Duodenal mucosa (tissue), 2 donors: ENCODE measurements at regions not wholly inside any gene's neighbourhood (a gene's known extent, or its start where the extent isn't known, plus 50 kb on each side); places are given as distances from the start of the nearest gene placed in this dataset.

Experiments used
- H3K27ac ChIP-seq: one replicate; pipeline ENCODE4 v1.7.0; 2013; ENCODE audit warnings: low read depth, low read length
- H3K27me3 ChIP-seq, 2 donors: one replicate each; pipeline ENCODE4 v1.7.0; 2013; ENCODE audit warnings: low read length in 2 of 2, control low read depth in 1 of 2; ENCODE audit not compliant: insufficient read depth in 2 of 2, control insufficient read depth in 1 of 2
- H3K36me3 ChIP-seq, 2 donors: one replicate each; pipeline ENCODE4 v1.7.0; 2013; ENCODE audit warnings: low read length in 2 of 2, control low read depth in 1 of 2; ENCODE audit not compliant: insufficient read depth in 2 of 2, control insufficient read depth in 1 of 2
- H3K4me1 ChIP-seq, 2 donors: one replicate each; pipeline ENCODE4 v1.7.0; 2013; ENCODE audit warnings: low read length in 2 of 2, control low read depth in 1 of 2; ENCODE audit not compliant: insufficient read depth in 2 of 2, control insufficient read depth in 1 of 2
- H3K4me3 ChIP-seq, 2 donors: one replicate each; pipeline ENCODE4 v1.7.0; 2013; ENCODE audit warnings: low read length in 2 of 2, low read depth in 1 of 2
- H3K9ac ChIP-seq, 2 donors: one replicate each; pipeline ENCODE4 v1.7.0; 2013; ENCODE audit warnings: low read length in 2 of 2, low read depth in 1 of 2
- H3K9me3 ChIP-seq, 2 donors: one replicate each; pipeline ENCODE4 v1.7.0; 2013; ENCODE audit warnings: low read length in 2 of 2, control low read depth in 1 of 2; ENCODE audit not compliant: control insufficient read depth in 1 of 2

DNA sequence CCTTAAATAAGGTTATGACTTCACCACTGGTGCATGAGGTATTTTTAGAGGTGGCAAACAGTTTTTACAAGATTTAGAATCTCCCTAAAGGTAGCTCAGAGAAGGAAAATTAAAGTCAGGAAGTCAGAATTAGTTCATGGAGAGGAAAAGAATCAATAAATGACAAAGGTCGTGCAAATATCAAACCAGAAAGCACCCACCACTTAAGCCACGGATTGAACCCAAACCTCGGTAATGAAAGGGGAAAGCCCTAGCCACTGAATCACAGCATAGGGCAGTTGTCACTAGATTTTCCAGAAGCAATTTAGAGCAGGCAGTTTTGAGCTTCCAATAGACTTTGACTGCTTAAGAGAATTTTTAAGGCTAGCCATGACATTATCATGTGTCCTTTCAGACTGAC lies 1590.4 kb downstream of the SLITRK1 start:
- Histone ChIP-seq H3K36me3 (no peaks in the 10 kb centered on the region), H3K9ac (no peak overlapping the region), H3K9me3 (peaks cover 3 to 4% of the 10 kb centered on the region in 2 donors), H3K27me3 (no peaks in the 10 kb centered on the region), H3K27ac (no peak overlapping the region), H3K4me1 (no peaks in the 10 kb centered on the region), H3K4me3 (no peak overlapping the region)

- peaks cover 8 to 12% of the 10 kb centered on the region in 2 donors for H3K9me3 ChIP-seq
- no peak overlapping the region for H3K4me3 ChIP-seq
- no peak overlapping the region for H3K27ac ChIP-seq
- H3K9ac ChIP-seq: no peak overlapping the region
- H3K36me3 ChIP-seq: no peaks in the 10 kb centered on the region
- H3K4me1 ChIP-seq: no peaks in the 10 kb centered on the region
- H3K27me3 ChIP-seq: no peaks in the 10 kb centered on the region
These were observed 1606.6 kb downstream of the SLITRK1 start for GRCh38 chr13:82275644-82276043.

- Histone ChIP-seq H3K9me3 (peaks cover 7 to 12% of the 10 kb centered on the region in 2 donors), H3K4me3 (no peak overlapping the region), H3K9ac (no peak overlapping the region), H3K27ac (no peak overlapping the region), H3K36me3 (no peaks in the 10 kb centered on the region), H3K4me1 (no peaks in the 10 kb centered on the region), H3K27me3 (no peaks in the 10 kb centered on the region)
These were observed 1623.0 kb downstream of the SLITRK1 start for GRCh38 chr13:82259284-82259683.

- Histone ChIP-seq H3K4me1 (no peaks in the 10 kb centered on the region), H3K9me3 (peaks cover 7 to 10% of the 10 kb centered on the region in 2 donors), H3K27ac (no peak overlapping the region), H3K9ac (no peak overlapping the region), H3K36me3 (no peaks in the 10 kb centered on the region), H3K27me3 (no peaks in the 10 kb centered on the region), H3K4me3 (no peak overlapping the region)
These were observed 1624.3 kb downstream of the SLITRK1 start for GRCh38 chr13:82257790-82258507.

- no peak overlapping the region for H3K4me3 ChIP-seq
- H3K27ac ChIP-seq: no peak overlapping the region
- peaks cover 0 to 18% of the 10 kb centered on the region in 2 donors for H3K9me3 ChIP-seq
- H3K9ac ChIP-seq: no peak overlapping the region
- no peaks in the 10 kb centered on the region for H3K4me1 ChIP-seq
- H3K36me3 ChIP-seq: no peaks in the 10 kb centered on the region
- no peaks in the 10 kb centered on the region for H3K27me3 ChIP-seq
These were observed 1633.5 kb downstream of the SLITRK1 start for GRCh38 chr13:82248762-82249161.

DNA sequence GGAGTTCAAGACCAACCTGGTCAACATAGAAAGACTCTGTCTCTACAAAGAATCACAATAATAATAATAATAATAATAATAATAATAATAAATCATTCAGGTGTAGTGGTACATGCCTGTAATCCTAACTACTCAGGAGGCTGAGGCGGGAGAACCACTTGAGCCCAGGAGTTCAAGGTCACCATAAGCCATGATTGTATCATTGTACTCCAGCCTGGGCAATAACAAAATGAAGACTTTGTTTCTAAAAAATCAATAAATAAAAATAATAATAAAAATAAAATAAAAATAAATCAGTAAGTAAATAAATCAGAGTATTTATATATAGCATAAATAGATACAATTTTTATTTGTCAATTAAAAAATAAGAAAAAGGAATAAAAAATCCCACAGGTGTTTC lies 1636.4 kb downstream of the SLITRK1 start:
- Histone ChIP-seq H3K36me3 (no peaks in the 10 kb centered on the region), H3K4me1 (no peaks in the 10 kb centered on the region), H3K27ac (no peak overlapping the region), H3K9ac (no peak overlapping the region), H3K4me3 (no peak overlapping the region), H3K27me3 (no peaks in the 10 kb centered on the region), H3K9me3 (peaks cover 0 to 12% of the 10 kb centered on the region in 2 donors)

DNA sequence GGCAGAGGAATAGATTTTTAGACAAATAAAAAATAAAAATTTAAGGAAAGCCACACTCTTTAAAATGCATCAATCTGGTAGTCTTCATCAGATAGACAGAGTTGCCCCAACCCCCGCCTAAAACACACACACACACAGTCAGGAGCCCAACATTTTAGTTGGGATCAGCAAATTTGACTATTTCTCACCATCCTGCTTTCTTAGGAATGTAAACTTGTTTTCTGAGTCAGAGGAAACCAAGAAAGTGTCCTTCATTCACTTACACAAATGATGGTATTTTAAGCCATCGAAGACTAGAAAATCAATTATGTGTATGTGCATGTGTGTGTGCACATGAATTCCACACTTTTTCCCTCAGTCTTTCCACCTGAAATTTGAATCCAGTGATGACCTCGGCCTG lies 1657.5 kb downstream of the SLITRK1 start:
- Histone ChIP-seq H3K27ac (no peak overlapping the region), H3K27me3 (no peaks in the 10 kb centered on the region), H3K36me3 (no peaks in the 10 kb centered on the region), H3K9ac (no peak overlapping the region), H3K9me3 (peaks cover 0 to 15% of the 10 kb centered on the region in 2 donors), H3K4me1 (no peaks in the 10 kb centered on the region), H3K4me3 (no peak overlapping the region)

- no peaks in the 10 kb centered on the region for H3K27me3 ChIP-seq
- no peak overlapping the region for H3K27ac ChIP-seq
- peaks cover 2 to 6% of the 10 kb centered on the region in 2 donors for H3K9me3 ChIP-seq
- H3K4me1 ChIP-seq: no peaks in the 10 kb centered on the region
- H3K9ac ChIP-seq: no peak overlapping the region
- H3K36me3 ChIP-seq: no peaks in the 10 kb centered on the region
- H3K4me3 ChIP-seq: no peak overlapping the region
These were observed 1660.7 kb downstream of the SLITRK1 start for GRCh38 chr13:82221621-82222020.

DNA sequence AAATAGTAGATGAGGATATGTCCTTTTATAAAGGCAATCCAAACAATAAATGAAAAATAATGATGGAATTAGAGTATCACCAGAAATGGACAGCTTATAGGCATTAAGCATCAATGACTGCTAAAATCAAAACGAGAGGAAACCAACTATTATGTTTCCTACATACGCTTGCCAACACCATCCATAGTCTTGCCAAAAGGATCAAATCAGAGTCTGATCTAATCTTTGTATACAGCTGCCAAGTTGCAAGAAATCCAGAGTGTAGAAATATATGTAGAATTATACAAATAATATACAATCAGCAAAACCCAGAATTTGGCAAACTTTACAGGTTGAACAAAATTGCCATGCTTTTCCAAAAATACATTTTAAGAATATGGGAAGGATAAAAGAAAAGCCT lies 1661.6 kb downstream of the SLITRK1 start:
- no peaks in the 10 kb centered on the region for H3K4me1 ChIP-seq
- H3K36me3 ChIP-seq: no peaks in the 10 kb centered on the region
- H3K4me3 ChIP-seq: no peak overlapping the region
- peaks cover 2 to 14% of the 10 kb centered on the region in 2 donors for H3K9me3 ChIP-seq
- H3K27me3 ChIP-seq: no peaks in the 10 kb centered on the region
- H3K27ac ChIP-seq: no peak overlapping the region
- no peak overlapping the region for H3K9ac ChIP-seq

DNA sequence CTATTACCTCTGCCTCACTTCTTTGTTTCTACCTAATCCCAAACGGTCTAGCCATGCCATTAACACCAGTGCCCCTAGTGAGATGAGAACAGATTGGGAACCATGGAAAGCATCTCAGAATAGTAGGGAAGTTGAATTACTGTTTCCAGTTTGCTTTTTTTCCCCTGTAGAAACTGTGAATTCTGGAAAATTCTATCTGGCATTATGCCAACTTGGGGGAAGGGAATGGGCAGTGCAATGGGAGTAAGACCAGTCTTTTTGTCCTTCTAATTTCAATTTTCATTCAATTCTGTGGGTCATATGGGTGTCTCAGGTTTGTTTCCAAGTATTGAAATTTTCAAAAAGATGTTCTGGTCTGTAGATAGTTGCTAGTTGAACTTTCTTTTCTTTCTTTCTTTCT lies 1666.1 kb downstream of the SLITRK1 start:
- H3K27ac ChIP-seq: no peak overlapping the region
- H3K4me1 ChIP-seq: no peaks in the 10 kb centered on the region
- no peaks in the 10 kb centered on the region for H3K27me3 ChIP-seq
- peaks cover 9 to 30% of the 10 kb centered on the region in 2 donors for H3K9me3 ChIP-seq
- no peak overlapping the region for H3K4me3 ChIP-seq
- no peak overlapping the region for H3K9ac ChIP-seq
- H3K36me3 ChIP-seq: no peaks in the 10 kb centered on the region
